ENCODE measurements at regions not wholly inside any gene's neighbourhood (a gene's known extent, or its start where the extent isn't known, plus 50 kb on each side); places are given as distances from the start of the nearest gene placed in this dataset.

DNA sequence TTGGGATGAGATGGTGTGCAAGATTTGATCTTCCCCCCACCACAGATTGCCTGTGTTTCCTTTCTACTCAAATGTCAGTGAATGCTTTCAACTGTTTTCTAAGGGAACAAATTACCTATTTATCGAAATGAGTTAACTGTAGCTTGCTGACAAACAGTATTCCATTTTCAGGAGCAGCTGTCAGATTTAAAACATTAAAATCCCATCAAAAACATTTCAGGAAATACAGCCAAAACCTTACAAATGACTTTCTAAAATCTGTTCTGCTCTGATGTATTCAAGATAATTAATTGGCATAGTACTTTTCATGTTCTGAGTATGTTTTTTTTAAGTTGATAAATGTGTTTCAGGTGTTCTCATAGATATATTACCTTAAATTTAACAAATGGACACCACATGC is 158.0 kb upstream of the DMRTA1 start:
- no peak for DNase-seq

DNA sequence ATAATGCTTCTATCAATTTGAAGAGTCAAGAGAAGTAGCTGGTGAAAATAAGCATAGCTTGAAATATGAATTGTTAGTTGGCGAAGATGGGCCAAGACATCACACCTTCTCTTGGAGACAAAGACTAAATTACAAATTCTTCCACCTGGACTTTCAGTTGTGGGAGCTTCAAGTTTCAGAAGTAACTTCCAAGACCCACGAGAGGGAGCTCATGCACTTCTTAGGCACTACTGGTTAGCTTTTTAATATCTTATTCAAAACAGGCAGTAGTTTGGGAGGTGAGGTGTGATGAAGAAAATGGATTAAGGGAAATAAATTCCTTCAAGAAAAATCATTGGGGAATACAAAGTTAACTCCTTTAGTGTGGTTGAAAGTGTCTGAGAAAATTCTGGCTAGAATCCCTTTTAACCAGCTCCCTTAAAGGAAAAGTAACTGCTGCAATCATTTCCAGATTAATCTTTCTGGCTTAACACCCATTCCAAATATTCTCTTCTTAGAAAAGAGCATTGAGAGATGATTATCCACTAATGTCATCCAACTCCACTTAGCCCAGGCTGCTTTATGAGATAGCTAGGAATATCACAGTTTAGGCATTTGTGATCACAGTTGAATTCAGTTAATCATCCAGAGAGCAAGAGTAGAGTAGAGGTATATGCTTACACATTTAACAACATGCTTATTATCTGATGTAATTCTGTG is 139.5 kb upstream of the DMRTA1 start:
- DNase-seq: no peak

DNA sequence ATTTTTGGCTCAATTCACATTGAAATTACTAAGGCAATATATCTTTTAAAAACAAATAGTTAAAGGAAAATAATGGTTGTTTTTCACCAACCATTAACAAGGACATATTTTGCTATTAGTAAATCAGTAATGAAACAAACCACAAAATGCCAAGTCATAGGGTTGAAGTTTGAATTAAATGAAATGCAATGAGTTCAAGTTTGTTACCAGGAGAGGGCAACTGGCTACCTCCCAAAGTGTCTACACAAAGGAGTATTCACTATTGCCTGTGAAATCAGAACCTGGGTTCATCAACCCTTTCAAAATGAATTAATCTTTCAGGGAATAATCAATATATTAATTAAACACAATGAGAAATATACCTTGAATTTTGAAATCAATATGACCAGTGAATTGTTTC is 138.4 kb upstream of the DMRTA1 start:
- no peak for DNase-seq

DNA sequence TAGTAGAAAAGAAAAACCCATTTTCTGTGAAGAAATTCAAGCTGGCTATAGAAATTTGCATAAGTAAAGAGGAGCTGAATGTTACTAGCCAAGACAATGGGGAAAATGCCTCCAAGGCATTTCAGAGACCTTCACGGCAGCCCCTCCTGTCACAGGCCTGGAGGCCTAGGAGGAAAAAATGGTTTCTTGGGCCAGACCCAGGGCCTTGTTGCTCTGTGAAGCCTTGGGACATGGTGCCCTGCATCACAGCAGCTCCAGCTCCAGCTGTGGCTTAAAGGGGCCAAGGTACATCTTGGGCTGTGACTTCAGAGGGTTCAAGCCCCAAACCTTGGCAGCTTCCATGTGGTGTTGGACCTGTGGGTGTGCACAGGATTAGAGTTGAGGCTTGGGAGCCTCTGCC is 130.0 kb upstream of the DMRTA1 start:
- no peak for DNase-seq

DNA sequence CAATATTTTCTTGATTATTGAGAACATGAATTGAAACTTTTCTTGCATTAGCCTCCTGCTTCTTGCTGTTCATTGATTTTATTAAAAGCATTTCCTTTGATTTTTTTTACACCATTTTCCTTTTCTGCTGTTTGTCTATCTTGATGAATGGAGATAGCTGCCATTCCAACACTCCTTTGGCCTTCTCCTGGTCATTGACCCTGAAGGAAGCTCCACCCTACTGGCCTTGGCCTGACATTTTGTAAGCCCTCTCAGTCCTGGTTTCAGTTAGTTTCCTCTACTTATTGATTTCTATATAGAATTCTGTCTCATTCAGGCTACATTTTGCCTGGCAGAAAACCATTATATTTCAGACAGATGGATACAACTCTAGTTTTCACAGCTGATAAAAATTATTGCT is 115.1 kb upstream of the DMRTA1 start:
- DNase-seq: no peak

DNA sequence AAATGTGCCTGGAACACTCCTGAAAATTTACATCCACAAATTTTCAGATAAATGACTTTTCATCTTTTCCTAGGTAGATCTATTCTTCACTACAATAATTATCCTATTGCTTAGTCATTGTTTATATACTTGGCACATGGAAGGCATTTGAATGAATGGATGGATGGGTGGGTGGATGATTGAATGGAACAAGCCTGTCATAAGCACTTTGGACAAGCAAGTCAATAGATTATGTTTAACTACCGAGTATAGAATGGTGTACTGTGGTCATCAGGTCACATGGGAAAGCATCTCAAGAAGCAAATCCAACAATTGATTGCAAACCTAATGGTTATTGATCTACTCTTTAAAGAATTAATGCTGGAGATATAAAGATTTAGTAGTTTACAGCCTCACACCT is 114.4 kb upstream of the DMRTA1 start:
- no peak for DNase-seq

DNA sequence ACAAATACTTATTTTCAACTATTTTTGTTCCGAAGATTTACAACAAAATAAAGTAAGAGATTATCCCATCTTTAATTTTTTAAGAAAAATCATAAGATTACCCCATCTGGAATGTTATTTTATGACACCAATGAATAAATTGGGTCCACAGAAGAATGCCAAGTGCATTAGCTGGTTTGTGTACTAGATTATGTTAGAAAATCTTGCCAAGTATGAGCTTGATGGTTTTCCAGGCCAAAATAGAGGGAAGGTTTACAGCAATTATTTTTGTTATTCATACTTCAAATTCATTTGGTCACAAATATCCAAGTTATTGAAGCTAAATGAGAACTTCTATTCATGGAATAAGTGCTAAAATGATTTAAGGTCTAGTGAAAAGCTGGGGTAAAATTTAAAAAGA is 109.4 kb upstream of the DMRTA1 start:
- no peak for DNase-seq

DNA sequence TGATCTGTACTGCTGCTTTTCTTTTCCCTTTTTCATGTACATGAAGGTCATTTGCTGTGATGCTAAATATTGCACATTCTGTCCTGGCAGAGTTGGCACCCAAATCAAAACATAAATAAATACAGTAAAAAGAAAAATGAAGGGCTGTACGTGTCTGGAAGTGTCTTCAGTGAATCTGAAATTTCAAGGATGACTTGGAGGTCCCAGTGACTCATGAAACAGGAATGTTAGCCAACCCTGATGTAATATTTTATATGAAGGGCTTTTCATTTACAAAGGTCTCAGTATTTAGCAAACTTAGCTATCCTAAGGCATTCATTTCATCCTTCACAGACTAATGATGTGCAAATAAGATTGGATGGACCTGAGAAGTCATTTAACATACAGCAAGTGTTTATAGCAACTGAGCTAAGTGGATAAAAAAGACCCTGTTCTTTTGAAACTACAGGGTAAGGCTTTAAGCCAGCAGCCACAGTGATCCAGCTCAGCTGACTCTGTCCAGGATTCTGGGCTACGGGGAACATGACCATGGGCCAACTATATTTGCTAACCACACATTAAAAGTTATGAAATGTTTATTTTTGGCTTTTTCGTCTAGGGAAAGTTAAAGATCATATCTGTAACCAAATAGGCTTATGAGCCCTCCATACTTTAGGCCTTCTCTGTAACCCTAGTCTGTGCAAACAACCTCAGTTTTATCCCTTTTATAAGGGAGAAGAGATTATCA is 104.0 kb upstream of the DMRTA1 start:
- no peak for DNase-seq

DNA sequence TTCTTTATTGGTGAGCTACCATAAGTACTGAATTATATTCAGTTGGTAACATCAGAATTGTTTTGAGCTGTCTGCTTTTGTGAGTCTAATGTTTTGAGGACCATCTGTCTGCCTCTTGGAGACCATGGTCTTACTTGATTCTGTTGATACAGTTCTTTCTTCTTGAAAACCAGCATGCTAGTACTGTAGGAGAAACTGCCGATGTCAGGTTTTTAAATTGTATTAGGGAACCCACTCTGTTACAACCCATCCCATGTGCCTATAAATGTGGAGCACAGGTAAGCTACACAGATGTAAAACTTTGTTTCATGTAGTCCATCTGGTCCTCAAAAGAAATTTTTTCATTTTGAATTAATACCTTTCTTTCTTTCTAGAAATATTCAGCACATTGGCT is 103.4 kb upstream of the DMRTA1 start:
- DNase-seq: no peak

DNA sequence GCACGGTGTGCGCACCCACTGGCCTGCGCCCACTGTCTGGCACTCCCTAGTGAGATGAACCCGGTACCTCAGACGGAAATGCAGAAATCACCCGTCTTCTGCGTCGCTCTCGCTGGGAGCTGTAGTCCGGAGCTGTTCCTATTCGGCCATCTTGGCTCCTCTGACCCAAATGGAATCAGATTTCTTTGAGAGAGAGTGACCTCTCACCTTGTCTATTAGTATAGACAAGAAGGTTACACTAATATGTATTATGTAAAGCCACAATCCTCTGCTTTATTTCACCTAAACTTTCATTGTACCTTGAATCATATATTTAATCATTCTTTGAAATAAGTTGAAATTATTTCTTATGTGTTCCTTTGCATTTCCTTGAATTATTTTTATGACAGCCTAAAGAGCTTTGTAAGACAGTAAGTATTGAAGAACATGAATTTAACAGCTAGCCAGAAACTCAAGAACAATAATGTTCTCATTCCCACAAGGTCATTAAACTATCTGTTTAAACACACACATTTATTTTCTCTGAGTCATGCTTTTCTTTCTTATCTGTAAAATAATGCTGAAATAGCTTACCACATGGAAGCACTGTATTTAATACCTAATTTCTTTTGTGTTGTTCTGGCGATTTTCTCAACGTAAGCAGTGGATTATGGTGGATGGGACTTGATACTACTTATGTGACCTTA is 91.8 kb upstream of the DMRTA1 start:
- no peak for DNase-seq

DNA sequence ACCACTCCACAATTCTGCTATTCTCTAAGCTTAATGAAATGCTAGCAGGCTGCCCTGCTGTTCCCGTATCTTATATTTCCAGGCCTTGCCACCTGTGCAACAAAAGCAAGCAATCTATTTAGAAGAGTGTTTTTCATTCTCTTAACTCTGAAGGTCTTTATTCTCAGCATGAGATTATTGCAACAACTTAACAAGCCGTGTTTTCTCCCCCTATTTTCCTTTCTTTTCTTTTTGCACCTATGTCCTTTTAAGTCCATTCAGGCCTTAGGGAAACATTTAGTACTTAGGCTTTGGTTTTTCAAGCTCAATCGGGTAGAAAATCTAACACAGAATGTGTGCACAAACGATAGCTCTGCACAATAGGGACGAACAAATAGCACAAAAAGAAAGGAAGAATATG is 89.6 kb upstream of the DMRTA1 start:
- DNase-seq: no peak

DNA sequence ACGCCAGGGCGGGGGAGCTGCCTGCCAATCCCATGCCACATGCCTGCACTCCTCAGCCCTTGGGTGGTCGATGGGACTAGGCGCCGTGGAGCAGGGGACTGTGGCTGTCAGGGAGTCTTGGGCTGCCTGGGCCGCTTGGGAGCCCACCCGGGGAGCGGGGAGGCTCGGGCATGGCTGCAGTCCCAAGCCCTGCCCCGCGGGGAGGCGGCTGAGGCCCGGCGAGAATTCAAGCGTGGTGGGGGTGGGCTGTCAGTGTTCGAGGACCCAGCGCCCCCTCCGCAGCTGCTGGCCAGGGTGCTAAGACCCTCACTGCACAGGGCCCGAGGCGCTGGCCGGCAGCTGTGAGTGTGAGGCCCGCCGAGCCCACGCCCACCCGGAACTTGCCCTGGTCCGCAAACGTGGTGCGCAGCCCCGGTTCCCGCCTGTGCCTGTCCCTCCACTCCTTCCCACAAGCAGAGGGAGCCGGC is 83.2 kb upstream of the DMRTA1 start:
- DNase-seq: no peak

DNA sequence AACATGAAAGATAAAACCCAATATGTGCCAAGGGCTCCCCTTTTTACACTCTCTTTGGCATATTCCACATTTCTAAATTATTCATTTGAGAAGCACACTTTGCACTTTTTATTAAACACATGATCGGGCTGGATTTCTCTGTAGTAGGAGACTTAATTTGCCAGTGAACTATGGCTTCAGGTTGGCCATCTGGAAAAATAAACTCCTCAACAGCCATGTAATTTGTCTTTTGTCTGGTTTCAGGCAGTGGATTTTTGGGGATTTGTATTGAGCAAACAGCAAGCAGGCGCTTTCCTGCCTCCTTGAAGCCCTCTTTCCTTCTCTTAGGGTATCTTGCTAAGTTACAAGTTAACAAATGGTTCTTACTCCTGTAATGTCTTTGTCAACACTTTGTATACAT is 73.0 kb upstream of the DMRTA1 start:
- no peak for DNase-seq

DNA sequence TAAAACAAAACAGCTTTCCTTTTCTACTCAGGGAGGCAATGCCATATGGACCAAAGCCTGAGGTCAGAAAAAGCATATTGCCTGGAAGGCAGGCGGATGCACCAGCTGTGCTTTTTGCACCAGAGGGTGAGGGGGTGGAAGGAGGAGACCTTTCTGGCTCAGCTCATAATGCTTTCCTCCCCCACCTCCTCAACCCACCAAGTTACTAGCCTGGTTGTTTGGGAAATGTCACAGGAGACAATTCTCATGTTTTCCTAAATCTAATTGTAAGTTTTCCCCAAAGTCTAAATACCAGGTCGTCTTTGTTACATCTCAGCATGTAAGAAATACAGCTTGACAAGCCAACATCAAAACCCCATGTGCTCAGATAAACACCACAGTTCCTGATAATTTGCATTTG is 72.6 kb upstream of the DMRTA1 start:
- DNase-seq: no peak

DNA sequence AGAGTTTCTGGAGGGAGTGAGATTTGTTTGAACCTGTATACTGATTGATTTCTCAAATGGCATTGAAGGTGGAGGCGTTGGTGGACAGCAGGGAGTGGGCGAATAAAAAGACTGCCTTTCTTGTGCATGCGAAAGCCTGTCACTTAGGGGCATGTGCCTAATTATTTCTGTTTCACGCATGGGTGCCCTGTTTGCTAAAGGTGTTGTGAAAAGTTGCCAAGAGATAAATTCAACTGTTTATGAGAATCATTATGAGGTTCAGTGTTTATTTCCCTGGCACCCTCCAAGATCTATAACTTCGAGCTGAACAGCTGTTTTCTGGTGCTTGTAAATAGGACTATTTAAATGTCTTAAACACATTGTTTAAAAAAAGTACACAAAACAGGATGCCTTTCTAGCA is 67.4 kb upstream of the DMRTA1 start:
- DNase-seq: no peak

DNA sequence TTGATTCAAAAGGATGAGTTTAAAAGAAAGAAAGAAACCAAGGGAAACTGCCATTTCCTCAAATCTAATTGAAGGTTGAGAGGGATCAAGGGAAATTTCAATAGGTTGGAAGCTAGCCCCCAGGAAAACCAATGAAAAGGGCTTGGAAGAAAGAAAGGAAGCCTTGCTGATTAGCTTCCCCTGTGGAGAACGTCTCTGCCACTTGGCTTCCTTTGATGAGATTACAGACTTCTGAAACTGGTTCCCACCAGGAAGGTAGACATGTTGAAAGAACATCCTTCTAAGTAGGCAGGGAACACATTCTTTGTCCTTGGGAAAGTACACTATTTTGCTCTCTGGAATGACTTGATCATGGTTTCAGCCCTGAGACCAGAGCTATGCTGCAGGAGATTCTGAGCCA is 65.5 kb upstream of the DMRTA1 start:
- no peak for DNase-seq

DNA sequence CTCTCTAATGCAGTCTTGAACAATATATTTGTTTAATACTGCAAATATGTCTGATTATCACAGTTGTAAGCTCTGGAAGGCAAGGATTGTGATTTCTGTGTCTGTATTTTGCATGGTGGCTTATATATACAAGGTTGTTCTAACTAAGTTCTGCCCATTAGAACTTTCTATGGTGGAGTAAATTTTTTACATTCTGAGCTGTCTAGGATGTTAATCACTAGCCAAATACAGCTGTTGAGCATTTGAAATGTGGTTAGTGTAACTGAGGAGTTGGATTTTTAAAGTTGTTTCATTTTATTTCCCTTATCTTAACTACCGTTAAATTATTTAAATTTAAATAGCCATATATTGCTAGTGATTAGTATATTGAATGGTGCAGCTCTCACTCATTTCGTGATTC is 64.3 kb upstream of the DMRTA1 start:
- DNase-seq: no peak

DNA sequence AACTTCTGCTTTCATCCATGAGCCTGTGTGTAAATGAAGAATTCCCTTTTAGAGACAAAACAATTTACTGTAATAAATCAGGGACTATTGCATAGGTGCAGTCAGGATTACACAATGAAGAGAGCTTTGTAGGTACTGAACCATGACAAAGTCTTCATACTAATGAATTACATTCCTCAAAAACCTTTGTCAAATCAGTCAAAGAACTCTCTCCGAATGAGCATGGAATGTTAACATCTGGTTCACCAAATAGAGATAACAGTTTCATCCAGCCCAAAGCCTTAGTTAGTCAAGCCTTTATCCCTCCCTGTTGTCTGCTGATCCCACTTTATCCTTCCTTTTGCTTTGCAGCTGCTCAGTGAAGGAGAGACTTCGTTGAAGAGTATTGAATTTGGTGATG is 62.9 kb upstream of the DMRTA1 start:
- no peak for DNase-seq

DNA sequence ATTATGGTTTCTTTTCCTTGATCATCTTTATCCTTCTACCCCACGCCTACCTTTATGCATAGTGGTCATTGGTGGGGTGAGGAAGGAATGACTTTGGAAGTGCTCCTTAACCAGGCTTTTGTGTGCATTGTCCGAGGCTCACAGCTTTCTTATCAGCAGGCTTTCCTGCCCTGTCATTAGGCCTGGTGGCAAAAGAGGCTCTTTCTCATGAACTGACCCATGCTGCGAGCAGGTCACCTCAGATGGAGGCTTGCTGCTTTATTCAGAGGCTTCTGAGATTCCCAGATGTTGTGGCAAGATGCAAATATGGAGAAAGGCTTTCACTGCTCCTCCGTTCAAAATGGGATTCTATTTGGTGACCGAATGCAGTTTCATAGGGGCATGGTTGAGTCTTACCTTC is 57.4 kb upstream of the DMRTA1 start:
- DNase-seq: no peak

DNA sequence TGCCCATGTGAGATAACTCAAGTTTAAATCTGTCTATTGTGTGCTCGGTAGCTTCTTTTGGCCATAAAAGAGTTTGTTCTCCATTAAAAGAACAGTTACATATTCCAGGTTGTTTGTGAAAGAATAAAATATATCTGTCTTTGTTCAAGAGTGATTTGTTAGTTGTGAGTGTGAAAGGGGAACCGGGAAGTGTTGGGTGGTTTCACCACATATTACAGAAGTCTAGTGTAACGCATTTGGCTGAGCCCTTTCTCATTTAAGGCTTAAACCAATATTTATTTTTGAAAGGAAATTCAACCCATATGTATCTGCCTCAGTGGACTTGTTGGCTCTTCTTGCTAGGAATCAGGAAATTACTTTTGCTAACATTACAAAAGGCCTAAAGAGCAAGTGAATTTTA is 54.1 kb upstream of the DMRTA1 start:
- no peak for DNase-seq

DNA sequence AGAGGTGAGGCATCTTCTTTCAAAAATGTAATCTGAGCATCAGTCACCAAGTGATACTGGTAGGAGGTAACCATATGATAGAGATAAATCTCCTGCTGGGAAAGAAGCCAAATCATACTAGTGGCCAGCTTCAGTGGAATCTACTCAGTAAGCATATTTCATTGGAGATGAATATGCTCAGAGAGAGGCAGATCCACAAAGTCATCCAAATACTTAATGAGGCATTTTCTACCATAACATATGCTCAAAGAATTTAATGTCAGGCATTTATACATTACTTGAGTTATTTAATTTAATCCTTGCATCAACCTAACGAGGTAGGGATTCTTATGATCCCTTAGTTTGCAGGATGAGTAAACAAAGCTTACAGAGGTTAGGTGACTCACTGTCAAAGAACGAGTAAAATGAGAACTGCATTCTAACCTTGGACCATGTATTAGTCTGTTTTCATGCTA is 50.9 kb upstream of the DMRTA1 start:
- DNase-seq: no peak
